ENCODE measurements at regions not wholly inside any gene's neighbourhood (a gene's known extent, or its start where the extent isn't known, plus 50 kb on each side); places are given as distances from the start of the nearest gene placed in this dataset.

DNA sequence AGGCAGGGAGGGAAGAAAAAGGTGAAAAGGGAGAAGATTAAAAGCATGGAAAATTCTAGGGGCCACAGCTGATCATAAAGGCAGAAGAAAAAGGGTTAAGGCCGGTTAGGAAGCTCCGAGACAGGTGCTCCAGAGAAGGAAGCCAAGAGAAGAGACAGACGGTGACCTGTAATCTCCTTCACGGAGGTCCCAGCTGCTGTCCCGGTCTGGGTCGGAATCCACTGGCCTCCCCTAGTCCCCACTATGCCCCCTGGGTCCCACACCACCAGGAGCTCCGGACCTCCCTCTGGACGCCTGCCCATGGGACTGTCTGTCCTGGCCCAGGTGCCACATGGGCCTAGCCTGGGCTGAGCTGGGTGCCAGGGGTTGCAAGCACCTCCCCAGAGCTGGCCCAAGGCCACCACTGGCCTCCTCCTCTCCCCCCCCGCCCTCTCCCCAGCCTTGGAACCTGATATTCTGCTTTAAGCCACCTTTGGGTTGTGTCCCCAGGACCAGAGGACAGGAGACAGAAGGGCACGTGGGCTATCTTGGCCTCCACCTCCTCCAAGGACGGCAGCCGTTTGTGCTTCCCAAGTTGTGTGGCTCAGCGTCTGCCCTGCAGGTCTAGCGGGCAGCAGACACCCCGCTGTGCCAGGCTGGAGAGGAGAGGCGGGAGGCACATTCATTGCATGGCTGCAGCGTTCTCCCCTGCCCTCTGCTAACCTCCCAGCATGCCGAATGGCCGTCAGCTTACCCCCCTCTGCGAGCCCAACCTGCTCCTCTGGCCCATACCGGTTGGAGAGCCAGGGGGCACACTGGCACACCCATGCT is 102.4 kb downstream of the ENGASE start:
- TF ChIP-seq GATA2 (IDR thresholded peaks at IDR 0.05; ENCODE audit: low read depth, low read length) = no peak
- TF ChIP-seq GATA3 (IDR thresholded peaks at IDR 0.05; ENCODE audit: low read depth, low read length) = no peak

DNA sequence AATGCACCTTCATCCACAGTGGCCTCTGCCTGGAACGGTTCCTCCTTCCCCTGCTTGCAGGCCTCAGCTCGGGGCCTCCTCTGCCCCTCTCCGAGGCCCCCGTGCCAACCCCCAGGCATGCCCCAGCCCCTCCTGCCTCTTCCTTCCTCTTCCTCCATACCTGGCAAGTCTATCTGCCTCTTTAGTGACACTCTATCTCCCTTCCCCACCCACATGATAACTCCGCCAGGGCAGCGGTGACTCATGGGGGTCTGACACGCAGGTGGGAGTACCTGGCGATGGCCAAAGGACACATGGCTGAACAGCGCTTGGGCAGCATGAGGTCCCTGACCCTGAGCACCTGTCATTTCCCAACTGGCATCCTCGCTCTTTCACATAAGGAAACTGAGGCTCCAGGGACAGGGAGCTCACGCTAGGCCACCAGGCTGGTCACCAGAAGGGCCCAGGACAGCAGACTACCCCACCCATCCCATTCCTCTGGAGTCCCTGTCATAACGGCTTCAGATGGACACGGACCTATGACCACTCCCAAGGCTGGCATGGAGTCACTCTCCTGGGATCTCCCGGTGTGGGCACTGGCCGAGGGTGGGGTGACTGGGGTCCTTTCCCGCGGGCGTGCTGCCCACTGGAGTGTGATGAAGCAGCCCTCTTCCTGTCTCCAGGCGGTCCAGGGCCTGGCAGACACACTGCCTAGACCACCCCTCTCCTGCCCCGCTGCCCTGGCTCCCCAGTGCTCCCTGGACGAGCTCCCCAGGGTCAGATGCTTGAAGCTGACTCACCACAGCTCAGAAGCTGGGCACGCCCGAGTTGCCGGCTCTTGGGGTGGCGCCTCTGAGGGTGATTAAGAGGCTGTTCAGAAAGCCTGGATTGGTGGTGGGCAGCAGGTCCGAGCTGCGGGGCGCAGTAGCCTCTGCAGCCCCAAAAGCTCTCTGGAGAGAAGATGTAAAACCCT is 100.6 kb downstream of the ENGASE start:
- TF ChIP-seq GATA3 (IDR thresholded peaks at IDR 0.05; ENCODE audit: low read depth, low read length) (no peak), GATA2 (IDR thresholded peaks at IDR 0.05; ENCODE audit: low read depth, low read length) (no peak)

DNA sequence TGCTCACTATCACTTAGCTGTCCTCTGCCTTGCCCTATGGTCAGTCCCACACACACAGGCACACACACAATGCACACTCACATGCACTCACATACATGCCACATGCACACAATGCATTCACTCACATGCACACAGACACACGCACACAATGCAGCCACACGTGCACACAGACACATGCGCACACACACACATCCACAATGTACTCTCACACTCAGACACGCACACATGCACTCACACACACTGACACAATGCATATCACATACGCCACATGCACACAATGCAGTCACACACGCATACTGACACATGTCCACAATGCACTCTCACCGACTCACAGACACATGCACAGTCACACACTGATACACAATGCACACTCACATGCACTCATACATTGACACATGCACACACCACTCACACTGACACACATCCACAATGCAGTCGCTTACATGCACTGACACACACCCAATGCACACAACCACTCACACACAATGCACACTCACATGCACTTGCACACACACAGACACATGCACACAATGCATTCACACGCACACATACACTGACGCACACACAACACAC is 99.7 kb downstream of the ENGASE start:
- no peak for TF ChIP-seq GATA2 (IDR thresholded peaks at IDR 0.05; ENCODE audit: low read depth, low read length)
- no peak for TF ChIP-seq GATA3 (IDR thresholded peaks at IDR 0.05; ENCODE audit: low read depth, low read length)

DNA sequence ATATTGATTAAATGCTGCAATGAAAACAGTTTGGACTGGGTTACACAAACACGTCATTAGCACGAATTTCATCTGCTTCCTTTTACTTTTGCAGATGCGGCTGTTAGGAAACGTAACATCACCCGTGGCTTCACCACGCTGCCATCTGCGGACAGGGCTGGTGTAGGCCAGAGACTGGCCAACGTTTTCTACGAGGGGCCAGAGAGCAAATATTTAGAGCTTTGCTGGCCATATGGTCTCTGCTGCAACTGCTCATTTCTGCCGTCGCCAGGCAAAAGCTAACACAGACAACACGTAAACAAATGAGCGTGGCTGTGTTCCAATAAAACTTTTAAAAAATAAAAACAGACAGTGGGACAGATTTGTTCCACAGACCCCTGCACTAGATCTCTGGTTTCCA is 96.6 kb downstream of the ENGASE start:
- TF ChIP-seq GATA2 (IDR thresholded peaks at IDR 0.05; ENCODE audit: low read depth, low read length) = no peak
- TF ChIP-seq GATA3 (IDR thresholded peaks at IDR 0.05; ENCODE audit: low read depth, low read length) = no peak

DNA sequence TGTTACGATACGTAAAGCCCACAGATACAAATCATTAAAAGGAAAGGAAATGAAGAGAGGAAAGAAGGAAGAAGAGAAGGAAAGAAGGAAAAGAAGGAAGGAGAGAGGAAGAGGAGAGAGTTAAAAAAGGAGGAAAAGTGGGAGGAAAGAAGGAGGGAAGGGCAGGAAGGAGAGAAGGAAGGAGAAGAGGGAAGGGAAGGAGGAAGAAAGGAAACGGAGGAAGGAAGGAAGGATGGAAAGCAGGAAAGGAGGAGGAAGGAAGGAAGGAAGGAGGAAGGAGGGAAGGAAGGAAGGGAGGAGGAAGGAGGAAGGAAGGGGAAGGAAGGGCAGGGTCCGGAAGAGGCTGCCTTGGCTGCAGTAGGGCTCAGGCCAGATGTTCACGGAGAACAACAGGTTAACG is 95.2 kb downstream of the ENGASE start:
- TF ChIP-seq GATA2 (IDR thresholded peaks at IDR 0.05; ENCODE audit: low read depth, low read length) (no peak), GATA3 (IDR thresholded peaks at IDR 0.05; ENCODE audit: low read depth, low read length) (no peak)

DNA sequence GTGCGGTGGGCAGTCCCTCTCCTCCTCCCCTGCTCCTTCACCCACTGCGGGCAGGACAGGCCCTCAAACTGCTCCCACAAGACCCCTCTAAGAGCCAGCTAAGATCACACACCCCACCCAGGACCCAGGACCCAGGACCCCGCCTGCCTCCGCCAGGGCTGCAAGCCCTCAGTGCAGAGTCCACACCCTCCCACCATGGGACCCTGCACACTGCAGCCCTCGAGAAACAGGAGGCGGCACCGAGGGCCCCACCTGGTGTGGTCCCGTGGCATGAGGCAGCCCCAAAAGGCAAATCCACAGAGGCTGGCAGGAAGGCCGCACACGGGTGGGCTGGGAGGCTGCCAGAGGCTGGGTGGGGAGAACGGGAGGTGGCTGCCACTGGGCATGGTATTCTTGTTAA is 94.7 kb downstream of the ENGASE start:
- TF ChIP-seq GATA3 (IDR thresholded peaks at IDR 0.05; ENCODE audit: low read depth, low read length) = no peak
- TF ChIP-seq GATA2 (IDR thresholded peaks at IDR 0.05; ENCODE audit: low read depth, low read length) = no peak

DNA sequence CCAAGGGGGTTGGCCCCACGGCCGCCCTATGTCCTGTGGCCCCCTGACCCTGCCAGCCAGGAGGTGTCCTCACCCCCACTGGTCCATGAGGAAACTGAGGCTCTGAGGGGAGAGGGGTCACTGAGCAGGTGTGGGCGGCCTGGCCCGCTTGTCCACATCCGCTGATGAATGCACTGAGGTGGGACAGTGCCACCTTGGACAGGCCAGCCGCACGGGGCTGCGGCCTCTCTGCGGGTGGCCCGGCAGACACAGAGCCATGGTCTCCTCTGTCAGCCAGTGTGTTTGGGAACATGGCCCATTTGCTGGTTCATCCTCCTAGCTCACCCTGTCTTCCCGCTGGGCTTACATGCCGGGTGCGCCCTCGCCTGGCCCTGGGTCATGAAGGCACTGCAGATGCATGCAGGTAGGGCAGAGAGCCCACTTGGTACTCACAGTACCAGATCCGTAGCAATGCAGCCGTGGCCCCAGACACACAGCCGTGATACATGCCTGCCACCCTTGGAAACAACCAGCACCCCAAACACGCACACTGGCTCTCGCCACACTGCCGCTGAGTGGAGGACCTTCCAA is 93.9 kb downstream of the ENGASE start:
- TF ChIP-seq GATA3 (IDR thresholded peaks at IDR 0.05; ENCODE audit: low read depth, low read length) (no peak), GATA2 (IDR thresholded peaks at IDR 0.05; ENCODE audit: low read depth, low read length) (no peak)

DNA sequence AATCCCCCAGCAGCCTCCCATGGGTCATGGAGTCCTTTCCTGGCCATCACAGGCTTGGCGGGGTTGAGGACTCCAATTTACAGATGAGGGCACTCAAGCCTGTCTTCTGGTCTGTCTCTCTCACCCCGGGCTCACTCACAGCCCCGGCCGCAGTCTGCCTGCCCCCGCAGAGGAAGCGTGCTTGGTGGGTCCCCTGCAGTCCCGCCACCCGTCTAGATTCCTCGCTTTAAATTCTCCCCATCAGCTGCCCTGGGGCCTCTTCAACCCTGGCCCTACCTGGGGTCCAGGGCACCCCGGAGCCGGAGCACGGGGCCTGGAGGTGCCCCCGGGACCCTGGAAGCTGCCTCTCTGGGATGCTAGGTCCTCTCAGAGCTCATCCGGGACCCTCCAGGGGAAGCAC is 92.9 kb downstream of the ENGASE start:
- no peak for TF ChIP-seq GATA2 (IDR thresholded peaks at IDR 0.05; ENCODE audit: low read depth, low read length)
- TF ChIP-seq GATA3 (IDR thresholded peaks at IDR 0.05; ENCODE audit: low read depth, low read length) = no peak

DNA sequence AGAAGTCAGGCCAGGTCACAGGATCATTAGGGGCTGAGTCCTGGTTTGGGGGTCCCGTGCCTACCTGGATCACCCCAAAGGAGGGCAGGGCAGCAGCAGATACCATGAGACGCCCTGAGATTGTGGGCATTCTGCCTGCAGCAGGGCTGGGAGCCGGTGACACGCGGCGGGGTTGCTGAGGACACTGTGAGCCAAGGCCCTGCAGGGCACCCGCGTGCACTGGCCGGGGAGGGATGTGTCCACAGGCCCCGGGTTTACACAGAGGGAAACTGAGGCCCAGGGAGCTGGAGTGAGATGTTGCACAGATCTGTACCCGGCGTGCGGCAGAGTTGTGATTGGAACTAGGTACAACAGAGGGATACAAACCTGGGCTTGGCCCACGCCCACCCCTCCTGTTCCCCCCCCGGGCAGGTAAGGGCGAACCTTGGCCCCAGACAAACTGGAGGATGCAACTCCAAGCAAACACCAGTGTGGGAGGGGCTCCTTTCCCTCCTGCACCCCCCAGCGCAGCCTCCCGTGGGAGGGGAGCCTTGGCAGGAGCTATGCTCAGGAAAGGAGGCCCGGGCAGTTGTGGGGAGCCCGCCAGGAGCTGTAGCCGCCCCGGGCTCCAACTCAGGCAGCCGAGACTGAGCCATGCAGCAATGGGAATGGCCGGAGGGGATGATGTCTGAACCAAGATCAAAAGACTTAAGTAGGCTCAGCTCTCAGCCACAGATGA is 91.3 kb downstream of the ENGASE start:
- TF ChIP-seq GATA3 (IDR thresholded peaks at IDR 0.05; ENCODE audit: low read depth, low read length) (no peak), GATA2 (IDR thresholded peaks at IDR 0.05; ENCODE audit: low read depth, low read length) (no peak)

DNA sequence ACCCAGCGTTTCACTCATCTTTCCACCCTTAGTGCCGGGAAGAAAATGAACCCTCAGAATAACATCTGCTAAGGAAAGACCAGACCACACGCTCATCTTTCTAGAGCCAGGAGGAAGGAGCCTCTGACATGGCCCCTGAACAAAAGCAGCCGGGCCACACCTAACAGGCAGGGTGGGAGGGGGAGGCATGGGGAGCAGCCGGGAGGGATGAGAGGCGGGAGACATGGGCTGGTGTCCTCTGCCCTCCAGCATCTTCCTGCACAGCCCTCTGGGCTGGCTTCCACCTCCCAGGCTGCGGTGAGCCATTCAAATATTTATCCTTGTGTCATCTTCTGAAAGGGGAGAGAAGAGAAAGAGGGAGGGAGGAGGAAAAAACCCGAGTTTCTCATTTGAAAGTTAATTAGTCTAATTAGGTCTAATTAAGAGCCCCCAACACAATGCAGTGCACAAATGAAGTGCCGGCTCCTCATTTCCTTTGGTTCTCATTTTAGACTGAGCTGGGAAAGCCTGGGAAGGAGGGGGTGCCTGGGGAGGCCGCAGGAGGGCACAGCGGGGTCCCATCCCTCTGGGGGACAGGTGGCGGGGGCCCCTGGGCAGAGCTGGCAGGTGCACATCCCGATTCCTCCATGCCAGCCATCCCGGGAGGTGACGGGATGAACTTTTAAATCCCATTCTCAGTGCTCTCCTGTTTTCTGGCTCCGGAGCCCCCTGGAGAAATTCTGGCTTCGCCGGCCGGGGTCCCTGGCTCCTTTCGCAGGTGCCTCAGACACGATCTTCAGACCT is 90.5 kb downstream of the ENGASE start:
- no peak for TF ChIP-seq GATA3 (IDR thresholded peaks at IDR 0.05; ENCODE audit: low read depth, low read length)
- no peak for TF ChIP-seq GATA2 (IDR thresholded peaks at IDR 0.05; ENCODE audit: low read depth, low read length)

DNA sequence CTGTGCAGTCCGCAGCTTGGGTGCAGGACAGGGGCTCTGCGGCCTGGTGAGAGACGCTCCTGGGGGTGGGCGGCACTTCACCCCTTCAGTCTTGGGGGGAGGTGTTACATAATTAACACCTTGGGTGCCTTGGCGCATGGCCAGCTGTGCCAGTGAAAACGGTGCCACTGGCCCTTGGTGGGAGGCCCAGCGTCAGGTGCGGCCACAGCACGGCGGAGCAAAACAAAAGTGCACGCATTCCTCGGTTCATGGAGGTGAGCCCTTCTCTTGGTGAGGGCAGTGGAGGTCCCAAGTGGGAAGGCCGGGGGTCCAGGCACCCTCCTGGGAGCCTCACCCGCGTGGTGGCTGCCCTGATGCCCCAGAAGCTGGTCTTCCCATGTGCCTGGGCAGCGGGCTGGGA is 89.8 kb downstream of the ENGASE start:
- TF ChIP-seq GATA3 (IDR thresholded peaks at IDR 0.05; ENCODE audit: low read depth, low read length) = no peak
- TF ChIP-seq GATA2 (IDR thresholded peaks at IDR 0.05; ENCODE audit: low read depth, low read length) = no peak

DNA sequence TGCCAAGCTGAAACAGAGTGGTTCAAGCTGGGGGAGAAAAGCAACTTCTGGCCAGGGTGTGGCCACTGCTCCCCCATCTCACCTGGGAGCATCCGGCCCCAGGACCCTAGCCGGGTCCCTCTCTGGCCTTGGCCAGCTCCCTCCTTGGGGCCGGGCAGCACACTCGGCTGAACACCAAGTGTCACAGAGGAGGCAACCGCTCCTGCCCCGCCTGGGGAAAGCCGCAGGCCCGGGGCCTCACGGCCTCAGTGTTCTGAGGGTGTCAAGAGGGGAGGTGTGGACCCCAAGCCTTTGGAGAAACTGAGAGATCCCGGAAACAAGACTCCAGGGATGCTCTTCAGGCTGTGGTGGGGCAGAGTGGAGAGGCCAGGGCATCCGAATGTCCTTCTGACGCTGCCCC is 88.4 kb downstream of the ENGASE start:
- no peak for TF ChIP-seq GATA2 (IDR thresholded peaks at IDR 0.05; ENCODE audit: low read depth, low read length)
- no peak for TF ChIP-seq GATA3 (IDR thresholded peaks at IDR 0.05; ENCODE audit: low read depth, low read length)

Measured in SH-SY5Y (cell line).